ENCODE measurements at regions not wholly inside any gene's neighbourhood (a gene's known extent, or its start where the extent isn't known, plus 50 kb on each side); places are given as distances from the start of the nearest gene placed in this dataset.

DNA sequence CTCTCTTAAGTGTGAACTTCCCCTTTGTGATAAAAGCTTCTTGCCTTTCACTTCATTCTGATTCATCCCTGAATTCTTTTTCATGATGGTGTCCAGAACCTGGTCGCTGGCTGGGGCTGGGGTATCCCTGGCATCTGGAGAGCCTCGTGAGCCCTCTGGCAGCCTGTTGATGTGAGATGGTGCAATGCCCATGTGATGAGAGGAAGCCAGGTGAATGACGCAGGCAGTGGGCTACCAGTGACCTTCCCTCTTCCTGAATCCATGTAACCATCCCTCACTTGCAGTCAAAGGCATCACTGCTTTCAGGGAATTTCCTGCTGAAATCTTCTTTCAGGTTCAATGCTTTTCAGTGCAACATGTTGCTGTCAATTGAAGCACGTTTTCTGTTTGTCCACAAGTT lies 158.6 kb upstream of the SLC10A2 start:
- DNase-seq (ENCODE audit: low spot score), result no peak
- no peak overlapping the region for H3K27ac Mint-ChIP-seq (ENCODE audit: unreplicated experiment)
- H3K4me1 Mint-ChIP-seq (ENCODE audit: low read depth), result no peaks in the 10 kb centered on the region
- H3K27me3 Mint-ChIP-seq (ENCODE audit: low read depth), result peaks cover 2% of the 10 kb centered on the region
- no peak overlapping the region for H3K4me3 Mint-ChIP-seq (ENCODE audit: unreplicated experiment)
- H3K36me3 Mint-ChIP-seq (ENCODE audit: low read depth), result no peaks in the 10 kb centered on the region
- peaks cover 5% of the 10 kb centered on the region for H3K9me3 Mint-ChIP-seq (ENCODE audit: low read depth)
- TF ChIP-seq, protein P1, sequence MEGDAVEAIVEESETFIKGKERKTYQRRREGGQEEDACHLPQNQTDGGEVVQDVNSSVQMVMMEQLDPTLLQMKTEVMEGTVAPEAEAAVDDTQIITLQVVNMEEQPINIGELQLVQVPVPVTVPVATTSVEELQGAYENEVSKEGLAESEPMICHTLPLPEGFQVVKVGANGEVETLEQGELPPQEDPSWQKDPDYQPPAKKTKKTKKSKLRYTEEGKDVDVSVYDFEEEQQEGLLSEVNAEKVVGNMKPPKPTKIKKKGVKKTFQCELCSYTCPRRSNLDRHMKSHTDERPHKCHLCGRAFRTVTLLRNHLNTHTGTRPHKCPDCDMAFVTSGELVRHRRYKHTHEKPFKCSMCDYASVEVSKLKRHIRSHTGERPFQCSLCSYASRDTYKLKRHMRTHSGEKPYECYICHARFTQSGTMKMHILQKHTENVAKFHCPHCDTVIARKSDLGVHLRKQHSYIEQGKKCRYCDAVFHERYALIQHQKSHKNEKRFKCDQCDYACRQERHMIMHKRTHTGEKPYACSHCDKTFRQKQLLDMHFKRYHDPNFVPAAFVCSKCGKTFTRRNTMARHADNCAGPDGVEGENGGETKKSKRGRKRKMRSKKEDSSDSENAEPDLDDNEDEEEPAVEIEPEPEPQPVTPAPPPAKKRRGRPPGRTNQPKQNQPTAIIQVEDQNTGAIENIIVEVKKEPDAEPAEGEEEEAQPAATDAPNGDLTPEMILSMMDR (IDR thresholded peaks at IDR 0.05), result no peak

DNA sequence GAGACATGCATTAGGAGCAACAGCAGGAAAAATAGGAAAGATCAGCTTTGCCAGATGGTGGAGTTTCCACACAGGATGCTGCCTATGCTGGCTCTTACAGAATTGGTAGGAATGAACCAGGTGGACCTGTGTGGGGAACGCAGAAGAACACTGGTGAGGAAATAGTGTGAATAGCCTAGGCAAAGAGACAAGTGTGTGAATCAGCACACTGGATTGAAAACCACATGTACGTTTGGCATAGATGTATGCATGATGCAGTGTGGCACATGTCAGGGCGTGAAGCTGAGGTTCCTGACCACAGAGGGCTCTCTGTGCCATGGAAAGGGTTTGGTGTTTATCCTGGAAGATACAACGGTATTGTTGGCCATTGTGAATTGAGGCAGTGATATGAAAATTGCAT lies 156.5 kb upstream of the SLC10A2 start:
- no peak overlapping the region for H3K4me3 Mint-ChIP-seq (ENCODE audit: unreplicated experiment)
- H3K4me1 Mint-ChIP-seq (ENCODE audit: low read depth), result no peaks in the 10 kb centered on the region
- no peaks in the 10 kb centered on the region for H3K36me3 Mint-ChIP-seq (ENCODE audit: low read depth)
- TF ChIP-seq, protein P1 (IDR thresholded peaks at IDR 0.05), result no peak
- DNase-seq (ENCODE audit: low spot score), result no peak
- no peaks in the 10 kb centered on the region for H3K27me3 Mint-ChIP-seq (ENCODE audit: low read depth)
- no peak overlapping the region for H3K27ac Mint-ChIP-seq (ENCODE audit: unreplicated experiment)
- H3K9me3 Mint-ChIP-seq (ENCODE audit: low read depth), result no peaks in the 10 kb centered on the region

DNA sequence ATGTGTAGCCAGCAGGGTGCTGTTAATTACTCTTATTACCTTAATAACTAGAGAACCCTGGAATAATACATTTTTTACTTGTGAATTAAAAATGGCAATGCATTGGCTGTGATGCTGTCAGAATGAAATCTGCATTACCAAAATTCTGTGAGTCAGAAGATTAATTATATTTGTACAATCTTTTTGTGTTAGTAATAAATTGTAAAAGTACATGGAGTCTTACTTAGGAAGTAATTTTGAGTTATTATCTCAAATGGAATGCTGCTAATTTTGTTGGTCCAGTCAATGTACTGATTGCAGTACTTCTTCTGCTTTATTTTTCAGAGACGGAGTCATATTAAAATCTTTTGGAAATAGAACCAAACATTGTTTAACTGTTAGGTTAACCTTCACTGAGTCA lies 152.0 kb upstream of the SLC10A2 start:
- TF ChIP-seq, protein P1 (IDR thresholded peaks at IDR 0.05), result no peak
- H3K9me3 Mint-ChIP-seq (ENCODE audit: low read depth), result no peaks in the 10 kb centered on the region
- no peaks in the 10 kb centered on the region for H3K36me3 Mint-ChIP-seq (ENCODE audit: low read depth)
- no peak for DNase-seq (ENCODE audit: low spot score)
- H3K27me3 Mint-ChIP-seq (ENCODE audit: low read depth), result no peaks in the 10 kb centered on the region
- H3K4me3 Mint-ChIP-seq (ENCODE audit: unreplicated experiment), result no peak overlapping the region
- no peak overlapping the region for H3K27ac Mint-ChIP-seq (ENCODE audit: unreplicated experiment)
- no peaks in the 10 kb centered on the region for H3K4me1 Mint-ChIP-seq (ENCODE audit: low read depth)

DNA sequence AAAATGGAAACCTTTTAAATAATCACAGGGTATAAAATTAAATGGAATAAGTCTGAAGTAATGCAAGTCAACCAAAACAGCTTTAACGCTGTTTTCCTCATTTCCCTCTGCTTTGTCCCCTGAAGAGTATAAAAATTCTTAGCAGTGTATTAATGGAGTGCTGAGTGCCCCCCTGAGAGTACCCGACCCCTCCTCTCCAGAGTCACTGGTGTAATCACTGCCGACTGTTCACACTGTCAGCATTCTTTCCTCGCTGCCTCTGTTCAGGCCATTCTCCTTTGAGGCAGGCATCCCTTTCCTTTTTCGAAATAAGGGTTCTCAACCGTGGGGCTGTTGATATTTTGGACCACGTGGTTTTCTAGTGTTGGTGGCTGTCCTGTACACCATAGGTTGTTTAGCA lies 146.9 kb upstream of the SLC10A2 start:
- H3K27ac Mint-ChIP-seq (ENCODE audit: unreplicated experiment), result no peak overlapping the region
- DNase-seq (ENCODE audit: low spot score), result no peak
- H3K27me3 Mint-ChIP-seq (ENCODE audit: low read depth), result no peaks in the 10 kb centered on the region
- H3K4me1 Mint-ChIP-seq (ENCODE audit: low read depth), result no peaks in the 10 kb centered on the region
- H3K9me3 Mint-ChIP-seq (ENCODE audit: low read depth), result no peaks in the 10 kb centered on the region
- no peak overlapping the region for H3K4me3 Mint-ChIP-seq (ENCODE audit: unreplicated experiment)
- no peaks in the 10 kb centered on the region for H3K36me3 Mint-ChIP-seq (ENCODE audit: low read depth)
- TF ChIP-seq, protein P1 (IDR thresholded peaks at IDR 0.05), result no peak

DNA sequence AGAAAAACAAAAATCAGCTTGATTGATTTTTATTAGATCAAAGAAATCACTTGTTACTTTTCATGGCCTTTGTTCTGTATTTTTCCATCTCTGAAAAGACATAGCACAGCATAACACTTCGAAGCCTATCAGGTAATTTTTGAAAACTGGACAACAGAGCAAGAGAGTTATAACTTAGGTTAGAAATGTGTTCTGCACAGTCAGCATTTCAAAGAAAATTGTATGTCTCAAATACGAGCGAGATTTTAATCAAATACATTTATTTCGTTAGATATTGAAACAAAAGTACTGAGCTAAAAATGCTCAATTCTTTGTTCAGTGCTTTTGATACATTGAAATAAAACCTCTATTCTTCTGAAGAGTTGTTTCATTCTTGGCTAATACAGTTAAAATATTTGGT lies 144.1 kb upstream of the SLC10A2 start:
- H3K27ac Mint-ChIP-seq (ENCODE audit: unreplicated experiment), result no peak overlapping the region

More for the DNA sequence above, 144.1 kb upstream of the SLC10A2 start:
- TF ChIP-seq, protein P1 (IDR thresholded peaks at IDR 0.05), result no peak
- Mint-ChIP-seq H3K9me3 (ENCODE audit: low read depth) (no peaks in the 10 kb centered on the region), H3K36me3 (ENCODE audit: low read depth) (no peaks in the 10 kb centered on the region), H3K4me1 (ENCODE audit: low read depth) (no peaks in the 10 kb centered on the region), H3K4me3 (ENCODE audit: unreplicated experiment) (no peak overlapping the region), H3K27me3 (ENCODE audit: low read depth) (no peaks in the 10 kb centered on the region)
- no peak for DNase-seq (ENCODE audit: low spot score)

Measured in chondrocyte (in vitro differentiated cells).